Activated naive CD4-positive, alpha-beta T cell treated with anti-CD3 and anti-CD28 coated beads, Interleukin-2, amount 50 U/mL, for 24 hours (primary cell): ENCODE measurements at regions not wholly inside any gene's neighbourhood (a gene's known extent, or its start where the extent isn't known, plus 50 kb on each side); places are given as distances from the start of the nearest gene placed in this dataset.

ENCODE experiments used
- H3K27ac Mint-ChIP-seq: one replicate; pipeline ENCODE4 v1.8.0; 2021; ENCODE audit warnings: mild to moderate bottlenecking, mixed read lengths
- H3K27me3 Mint-ChIP-seq: one replicate; pipeline ENCODE4 v1.8.0; 2021; ENCODE audit warnings: mixed read lengths
- H3K36me3 Mint-ChIP-seq: one replicate; pipeline ENCODE4 v1.8.0; 2021; ENCODE audit warnings: mixed read lengths
- H3K4me1 Mint-ChIP-seq: one replicate; pipeline ENCODE4 v1.8.0; 2021; ENCODE audit warnings: mixed read lengths
- H3K4me3 Mint-ChIP-seq: one replicate; pipeline ENCODE4 v1.8.0; 2021; ENCODE audit warnings: mild to moderate bottlenecking, mixed read lengths
- H3K9me3 Mint-ChIP-seq: one replicate; pipeline ENCODE4 v1.8.0; 2021; ENCODE audit warnings: mixed read lengths

DNA sequence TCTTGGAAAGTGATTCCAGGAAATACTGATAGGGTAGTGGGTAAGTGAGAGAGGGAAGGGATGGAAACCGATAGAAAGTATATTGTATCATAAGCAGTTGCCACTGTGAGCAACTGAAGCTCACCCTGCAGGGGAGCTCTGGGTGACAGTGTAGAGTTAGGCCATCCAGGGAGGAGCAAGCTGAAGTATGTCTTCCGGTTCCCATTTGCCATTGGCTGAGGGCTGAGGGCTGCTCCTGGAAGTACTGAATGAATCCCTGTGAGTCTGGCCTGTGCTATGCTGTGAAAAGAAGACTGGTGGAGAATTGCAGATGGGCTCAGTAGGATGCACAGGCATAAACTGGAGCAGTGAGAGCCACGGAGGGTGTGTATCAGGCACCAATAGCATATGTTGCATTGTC, 348.3 kb downstream of the MFSD1 start:
- no peaks in the 10 kb centered on the region for H3K36me3 Mint-ChIP-seq
- H3K9me3 Mint-ChIP-seq, result no peaks in the 10 kb centered on the region
- H3K27ac Mint-ChIP-seq, result no peak overlapping the region
- no peak overlapping the region for H3K4me3 Mint-ChIP-seq
- no peaks in the 10 kb centered on the region for H3K27me3 Mint-ChIP-seq
- no peaks in the 10 kb centered on the region for H3K4me1 Mint-ChIP-seq

DNA sequence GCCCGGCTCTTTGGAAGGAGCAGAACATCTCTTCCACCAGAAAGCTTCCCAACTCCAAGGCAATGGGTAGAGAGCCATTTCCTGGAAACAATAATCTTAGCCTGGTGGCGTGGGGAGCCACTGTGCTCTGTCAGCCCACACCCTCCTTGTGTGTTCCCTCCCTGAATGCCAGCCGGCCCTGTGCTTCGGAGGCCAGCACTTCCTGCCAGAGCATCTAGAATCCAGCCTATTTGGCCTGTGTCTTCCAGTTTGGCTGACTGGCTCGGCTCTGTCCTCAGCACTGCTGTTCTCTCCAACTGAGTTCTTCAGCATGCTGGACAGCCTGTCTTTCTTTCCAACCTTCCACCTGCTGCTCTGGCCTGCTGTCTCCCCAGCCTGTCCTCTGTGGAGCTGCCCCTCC, 349.3 kb downstream of the MFSD1 start:
- Mint-ChIP-seq H3K27ac (no peak overlapping the region), H3K4me1 (no peaks in the 10 kb centered on the region), H3K9me3 (no peaks in the 10 kb centered on the region), H3K27me3 (no peaks in the 10 kb centered on the region), H3K36me3 (no peaks in the 10 kb centered on the region), H3K4me3 (no peak overlapping the region)

DNA sequence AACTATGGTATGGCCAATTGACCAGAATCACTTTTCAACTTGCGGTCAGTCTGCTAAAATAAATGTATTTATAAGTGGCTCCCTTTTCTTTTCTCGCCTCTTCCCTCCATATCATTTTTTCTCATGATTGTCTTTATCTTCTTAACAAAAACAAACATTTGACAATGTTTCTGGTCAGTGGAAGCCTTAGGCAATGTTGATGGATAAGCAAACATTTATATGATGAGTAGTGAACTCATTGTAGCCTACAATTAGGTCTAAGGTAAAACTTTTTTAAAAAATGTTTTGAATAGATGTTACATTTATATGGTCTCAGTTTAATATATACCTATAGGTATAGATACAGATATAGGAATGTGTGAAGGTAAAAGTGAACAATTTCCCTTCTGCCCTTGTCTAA, 355.4 kb downstream of the MFSD1 start:
- Mint-ChIP-seq H3K9me3 (no peaks in the 10 kb centered on the region), H3K27ac (no peak overlapping the region), H3K4me1 (no peaks in the 10 kb centered on the region), H3K4me3 (no peak overlapping the region), H3K27me3 (no peaks in the 10 kb centered on the region), H3K36me3 (no peaks in the 10 kb centered on the region)

DNA sequence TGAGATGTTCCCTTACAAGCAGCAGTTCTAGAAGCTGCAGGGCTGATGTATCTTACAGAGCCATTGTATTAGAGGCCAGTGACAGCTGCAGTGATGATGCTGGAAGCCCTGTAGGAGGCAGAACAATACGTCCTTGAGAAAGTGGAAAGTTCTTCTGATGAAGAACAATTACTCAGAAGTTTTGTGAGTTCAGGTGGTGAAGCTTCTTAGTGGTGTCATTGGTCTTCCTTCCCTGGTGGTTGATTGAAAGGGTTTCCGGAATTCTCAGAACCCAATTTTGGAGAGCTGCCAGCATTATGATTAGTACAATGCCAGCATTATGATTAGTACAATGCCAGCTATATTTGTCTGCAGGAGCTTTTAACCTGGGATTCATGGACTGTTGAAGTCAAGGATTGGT, 356.4 kb downstream of the MFSD1 start:
- Mint-ChIP-seq H3K4me3 (no peak overlapping the region), H3K9me3 (no peaks in the 10 kb centered on the region), H3K4me1 (no peaks in the 10 kb centered on the region), H3K27me3 (no peaks in the 10 kb centered on the region), H3K36me3 (no peaks in the 10 kb centered on the region), H3K27ac (no peak overlapping the region)

DNA sequence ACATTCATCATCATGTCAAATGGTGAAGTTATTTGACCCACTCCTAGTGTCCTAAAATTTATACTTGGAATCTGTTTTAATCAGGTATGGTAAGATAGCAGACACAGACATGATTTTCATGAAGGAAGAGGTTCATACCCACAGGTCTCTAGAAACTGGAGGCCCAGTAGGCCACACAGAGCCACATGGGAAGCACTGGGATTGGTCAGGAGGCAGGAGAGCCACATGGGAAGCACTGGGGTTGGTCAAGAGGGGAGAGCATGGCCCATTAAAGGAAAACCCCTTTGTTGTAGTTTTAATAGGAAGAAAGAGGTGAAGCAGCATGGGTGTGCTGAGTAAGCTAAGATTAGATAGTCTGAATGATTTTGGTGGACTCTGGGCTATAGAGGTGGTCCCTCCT, 356.9 kb downstream of the MFSD1 start:
- Mint-ChIP-seq H3K4me1 (no peaks in the 10 kb centered on the region), H3K36me3 (no peaks in the 10 kb centered on the region), H3K4me3 (no peak overlapping the region), H3K27ac (no peak overlapping the region), H3K27me3 (no peaks in the 10 kb centered on the region), H3K9me3 (no peaks in the 10 kb centered on the region)

DNA sequence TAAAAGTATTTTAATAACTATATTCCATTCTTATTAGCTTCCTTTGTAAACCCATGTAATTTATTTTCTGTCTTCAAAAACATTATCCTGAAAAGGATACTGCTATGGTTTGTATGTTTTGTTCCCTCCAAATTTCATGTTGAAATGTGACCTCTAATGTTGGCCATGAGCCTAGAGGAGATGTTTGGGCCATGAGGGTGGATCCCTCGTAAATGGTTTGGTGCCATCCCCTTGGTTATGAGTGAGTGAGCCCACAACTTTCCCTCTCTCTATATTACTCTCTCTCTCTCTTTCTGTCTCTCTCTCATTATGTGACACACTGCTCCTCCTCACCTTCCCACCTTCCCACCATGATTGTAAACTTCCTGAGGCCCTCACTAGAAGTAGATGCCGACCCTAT, 357.7 kb downstream of the MFSD1 start:
- H3K27ac Mint-ChIP-seq, result no peak overlapping the region
- H3K4me1 Mint-ChIP-seq, result no peaks in the 10 kb centered on the region
- H3K9me3 Mint-ChIP-seq, result no peaks in the 10 kb centered on the region
- no peaks in the 10 kb centered on the region for H3K36me3 Mint-ChIP-seq
- no peak overlapping the region for H3K4me3 Mint-ChIP-seq
- H3K27me3 Mint-ChIP-seq, result no peaks in the 10 kb centered on the region

DNA sequence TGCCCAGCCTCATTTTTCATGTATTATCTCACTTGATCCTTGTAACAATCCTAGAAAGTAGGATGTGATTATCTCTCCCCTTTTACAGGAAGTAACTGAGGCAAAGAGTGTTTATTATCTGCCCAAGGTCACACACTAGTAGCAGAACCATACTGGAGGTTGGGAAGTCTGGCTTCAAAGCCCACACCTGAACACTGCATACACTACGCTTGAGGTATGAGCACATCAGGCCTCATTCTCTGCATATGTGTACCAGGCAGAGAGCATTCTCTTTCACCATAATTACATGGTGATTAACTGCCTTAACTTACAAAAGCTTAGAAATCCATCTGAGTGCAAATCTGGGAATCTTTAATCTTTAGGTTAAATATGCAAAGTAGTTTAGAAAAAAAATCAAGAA, 361.8 kb downstream of the MFSD1 start:
- Mint-ChIP-seq H3K4me3 (no peak overlapping the region), H3K4me1 (no peaks in the 10 kb centered on the region), H3K36me3 (no peaks in the 10 kb centered on the region), H3K27me3 (no peaks in the 10 kb centered on the region), H3K27ac (no peak overlapping the region), H3K9me3 (no peaks in the 10 kb centered on the region)

DNA sequence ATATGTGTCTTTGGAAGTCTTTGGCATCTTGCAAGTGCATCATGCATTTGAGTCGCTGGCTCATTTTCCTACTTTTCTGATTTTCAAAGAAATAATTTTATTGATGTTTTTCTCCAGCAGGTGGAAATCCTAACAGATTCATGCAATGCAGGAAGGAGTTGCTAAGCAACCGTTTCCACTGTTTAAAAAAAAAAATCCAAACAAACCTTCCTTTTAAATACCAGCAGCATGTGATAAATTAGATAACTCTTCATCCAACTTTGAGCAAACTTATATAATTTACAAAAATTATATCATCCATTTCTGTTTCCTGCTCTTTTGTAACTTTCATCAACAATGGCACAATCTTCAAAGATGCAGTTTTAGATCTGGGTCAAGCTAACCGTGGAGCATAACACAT, 364.1 kb downstream of the MFSD1 start:
- Mint-ChIP-seq H3K4me3 (no peak overlapping the region), H3K27me3 (no peaks in the 10 kb centered on the region), H3K27ac (no peak overlapping the region), H3K4me1 (no peaks in the 10 kb centered on the region), H3K36me3 (no peaks in the 10 kb centered on the region), H3K9me3 (no peaks in the 10 kb centered on the region)

DNA sequence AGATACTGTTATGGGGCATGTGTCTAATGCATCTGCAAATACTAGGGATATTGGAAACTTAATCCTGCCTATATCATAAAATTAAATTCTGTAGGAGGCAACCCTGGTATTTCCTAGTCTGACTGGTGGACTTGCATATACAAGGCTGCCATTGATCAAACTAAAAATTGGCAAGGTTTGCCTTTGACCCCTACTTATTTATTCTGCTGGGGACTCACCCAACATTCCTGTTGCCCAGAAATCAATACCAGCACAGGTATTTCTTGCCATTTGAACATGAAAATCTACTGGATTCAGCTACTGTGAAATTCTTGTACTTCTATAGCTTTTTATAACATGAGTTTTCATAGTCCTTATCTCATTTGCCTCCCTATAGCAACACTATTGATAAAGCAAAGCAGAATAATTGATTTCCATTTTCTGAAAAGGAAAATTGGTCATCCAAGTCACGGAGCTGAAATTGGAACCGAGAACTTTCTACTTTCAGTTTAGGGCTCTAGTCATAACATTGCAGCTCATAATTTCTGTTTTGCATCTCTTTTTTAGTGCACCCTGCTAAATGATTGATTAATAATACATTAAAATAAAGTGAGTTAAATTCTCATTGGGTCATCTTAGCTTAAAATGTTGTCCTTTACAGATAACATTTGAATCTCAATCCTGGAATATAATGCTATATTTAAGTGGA, 365.2 kb downstream of the MFSD1 start:
- Mint-ChIP-seq H3K4me3 (no peak overlapping the region), H3K9me3 (no peaks in the 10 kb centered on the region), H3K27ac (no peak overlapping the region), H3K36me3 (no peaks in the 10 kb centered on the region), H3K27me3 (no peaks in the 10 kb centered on the region), H3K4me1 (no peaks in the 10 kb centered on the region)

DNA sequence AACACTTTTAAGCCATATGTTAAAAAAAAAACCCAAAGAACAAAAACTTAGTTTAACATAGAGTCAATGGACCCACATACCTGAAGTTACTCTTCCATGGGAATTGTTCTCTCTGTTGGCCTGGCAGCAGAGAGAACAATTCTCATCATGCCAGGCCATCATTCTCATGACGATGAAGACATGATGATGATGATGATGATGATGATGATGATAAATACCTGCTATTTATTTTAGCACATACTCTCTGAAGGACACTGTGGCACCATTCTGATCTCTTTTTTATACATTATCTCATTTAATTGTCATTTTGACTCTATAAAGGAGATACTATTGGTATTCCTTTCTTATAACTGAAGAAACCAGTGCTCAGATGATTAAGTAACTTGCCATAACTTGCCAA, 366.9 kb downstream of the MFSD1 start:
- H3K9me3 Mint-ChIP-seq, result no peaks in the 10 kb centered on the region
- no peaks in the 10 kb centered on the region for H3K27me3 Mint-ChIP-seq
- no peaks in the 10 kb centered on the region for H3K36me3 Mint-ChIP-seq
- H3K4me1 Mint-ChIP-seq, result no peaks in the 10 kb centered on the region
- H3K27ac Mint-ChIP-seq, result no peak overlapping the region
- no peak overlapping the region for H3K4me3 Mint-ChIP-seq

DNA sequence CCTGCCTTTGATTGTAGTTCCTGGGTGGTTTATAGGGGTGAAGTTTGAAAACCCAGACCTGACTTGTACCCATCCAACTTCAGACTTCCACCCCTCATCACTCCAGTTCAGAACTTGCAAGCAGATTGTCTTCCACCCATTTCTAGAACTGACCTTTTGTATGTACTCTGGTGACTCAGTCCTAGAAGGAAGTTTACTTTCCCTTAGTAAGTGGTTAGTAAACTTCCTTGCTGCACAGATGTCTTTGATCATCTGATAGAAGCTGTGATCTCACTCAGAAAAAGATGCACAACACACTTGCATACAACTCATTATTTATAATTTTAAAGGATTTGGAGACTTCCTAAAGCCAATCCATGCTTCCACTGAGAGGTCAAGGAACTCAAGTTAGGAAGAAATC, 368.0 kb downstream of the MFSD1 start:
- H3K9me3 Mint-ChIP-seq, result no peaks in the 10 kb centered on the region
- no peaks in the 10 kb centered on the region for H3K4me1 Mint-ChIP-seq
- H3K36me3 Mint-ChIP-seq, result no peaks in the 10 kb centered on the region
- H3K27me3 Mint-ChIP-seq, result no peaks in the 10 kb centered on the region
- H3K4me3 Mint-ChIP-seq, result no peak overlapping the region
- no peak overlapping the region for H3K27ac Mint-ChIP-seq

DNA sequence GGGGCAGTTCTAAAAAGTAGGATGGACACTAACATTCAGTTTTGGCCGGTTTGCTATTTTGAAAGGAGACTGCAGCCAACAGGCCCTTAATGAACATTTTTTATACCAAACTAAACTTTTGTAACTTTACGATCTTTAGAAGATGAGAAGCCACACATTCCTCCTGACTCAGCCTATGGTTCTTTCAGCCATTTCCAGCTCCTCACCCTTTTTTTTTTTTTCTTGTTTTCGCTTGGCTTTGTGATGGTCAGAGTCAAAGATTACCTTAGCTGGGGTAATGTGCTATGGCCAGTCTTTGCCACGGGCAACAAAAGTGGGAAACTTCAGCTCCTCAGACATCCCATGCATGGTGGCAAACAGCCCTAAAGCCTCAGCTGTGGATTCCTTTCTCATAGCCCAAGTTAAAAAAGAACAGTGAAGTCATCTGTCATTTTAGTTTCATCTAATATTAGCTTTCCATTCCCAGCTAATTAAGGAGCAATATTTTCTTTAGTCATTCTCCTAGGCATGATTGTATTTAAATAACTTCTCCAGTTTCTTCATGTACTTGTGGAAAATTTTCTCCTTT, 368.7 kb downstream of the MFSD1 start:
- H3K27ac Mint-ChIP-seq, result no peak overlapping the region
- H3K4me1 Mint-ChIP-seq, result no peaks in the 10 kb centered on the region
- H3K27me3 Mint-ChIP-seq, result no peaks in the 10 kb centered on the region
- H3K36me3 Mint-ChIP-seq, result no peaks in the 10 kb centered on the region
- H3K4me3 Mint-ChIP-seq, result no peak overlapping the region
- no peaks in the 10 kb centered on the region for H3K9me3 Mint-ChIP-seq

DNA sequence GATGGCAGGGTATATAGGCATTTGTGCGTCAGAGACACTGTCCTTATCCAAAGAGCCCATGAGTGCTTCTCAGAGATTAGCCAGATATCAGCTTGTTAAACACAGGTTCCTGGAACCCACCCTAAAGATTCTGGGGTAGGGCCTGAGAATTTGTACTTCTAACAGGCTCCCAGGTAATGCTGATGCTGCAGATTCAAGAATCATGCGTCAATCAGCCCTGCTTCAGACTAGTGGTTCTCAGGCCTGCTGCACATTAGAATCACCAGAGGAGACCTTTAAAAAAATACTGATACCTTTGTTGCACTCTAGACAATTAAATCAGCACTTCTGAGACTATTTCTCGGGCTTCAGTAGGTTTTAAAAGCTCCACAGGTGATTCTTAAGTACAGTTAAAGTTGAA, 369.5 kb downstream of the MFSD1 start:
- H3K4me1 Mint-ChIP-seq, result no peaks in the 10 kb centered on the region
- H3K4me3 Mint-ChIP-seq, result no peak overlapping the region
- no peak overlapping the region for H3K27ac Mint-ChIP-seq
- no peaks in the 10 kb centered on the region for H3K9me3 Mint-ChIP-seq
- no peaks in the 10 kb centered on the region for H3K36me3 Mint-ChIP-seq
- no peaks in the 10 kb centered on the region for H3K27me3 Mint-ChIP-seq

DNA sequence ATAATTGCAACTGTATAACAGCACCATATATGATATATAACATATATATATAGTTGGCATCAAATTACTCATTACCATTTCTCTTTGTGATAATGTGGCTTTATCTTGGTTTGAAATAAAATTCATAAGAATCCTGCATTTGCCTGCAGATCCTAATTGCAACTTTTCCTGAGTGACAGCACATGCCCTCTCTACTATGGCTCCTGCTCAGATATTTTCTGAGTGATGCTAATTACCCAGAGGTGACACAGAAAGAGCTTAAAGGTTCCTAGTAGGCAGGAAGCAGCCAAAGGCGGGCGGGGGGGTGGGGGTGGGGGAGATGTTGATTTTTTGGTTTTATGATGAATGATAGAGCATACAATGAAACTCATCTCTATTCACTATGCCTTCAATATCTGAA, 370.6 kb downstream of the MFSD1 start:
- no peaks in the 10 kb centered on the region for H3K4me1 Mint-ChIP-seq
- no peak overlapping the region for H3K4me3 Mint-ChIP-seq
- no peaks in the 10 kb centered on the region for H3K9me3 Mint-ChIP-seq
- H3K27ac Mint-ChIP-seq, result no peak overlapping the region
- no peaks in the 10 kb centered on the region for H3K36me3 Mint-ChIP-seq
- no peaks in the 10 kb centered on the region for H3K27me3 Mint-ChIP-seq

DNA sequence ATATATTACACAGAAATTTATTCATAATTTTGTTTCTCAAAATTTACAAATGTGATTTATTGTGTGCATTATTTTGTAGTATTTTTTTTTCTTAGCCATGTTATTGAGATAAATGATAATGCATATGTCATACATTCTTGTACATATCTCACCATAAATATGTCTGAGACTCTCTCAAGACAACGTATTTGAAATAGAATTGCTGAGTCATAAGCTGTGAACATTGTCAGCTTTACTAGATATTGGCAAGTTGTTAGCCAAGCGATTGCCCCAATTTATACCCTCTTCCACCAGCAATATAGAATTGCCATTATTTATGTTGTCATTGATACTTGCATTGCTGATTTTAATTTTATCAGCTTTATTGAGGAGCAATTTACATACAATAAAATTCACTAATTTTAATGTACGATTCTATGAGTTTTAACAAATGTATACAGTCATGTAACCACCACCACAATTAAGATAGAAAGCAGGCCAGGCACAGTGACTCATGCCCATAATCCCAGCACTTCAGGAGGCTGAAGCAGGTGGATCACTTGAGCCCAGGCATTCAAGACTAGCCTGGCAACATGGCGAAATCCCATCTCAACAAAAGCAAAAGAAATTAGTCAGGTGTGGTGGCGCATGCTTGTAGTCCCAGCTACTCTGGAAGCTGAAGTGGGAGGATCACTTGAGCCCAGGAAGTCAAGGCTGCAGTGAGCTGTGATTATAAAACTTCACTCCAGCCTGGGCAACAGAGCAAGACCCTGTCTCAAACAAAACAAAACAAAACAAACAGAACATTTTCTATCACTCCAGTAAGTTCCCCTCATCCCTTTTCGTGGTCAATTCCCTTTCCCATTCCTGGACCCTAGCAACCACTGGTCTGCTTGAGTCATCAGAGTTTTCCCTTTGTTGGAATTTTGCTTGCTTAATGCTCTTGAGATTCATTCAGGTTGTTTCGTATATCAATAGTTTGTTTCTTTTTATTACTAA, 373.1 kb downstream of the MFSD1 start:
- no peak overlapping the region for H3K27ac Mint-ChIP-seq
- H3K27me3 Mint-ChIP-seq, result no peaks in the 10 kb centered on the region
- no peaks in the 10 kb centered on the region for H3K9me3 Mint-ChIP-seq
- H3K4me3 Mint-ChIP-seq, result no peak overlapping the region
- H3K4me1 Mint-ChIP-seq, result no peaks in the 10 kb centered on the region
- no peaks in the 10 kb centered on the region for H3K36me3 Mint-ChIP-seq

DNA sequence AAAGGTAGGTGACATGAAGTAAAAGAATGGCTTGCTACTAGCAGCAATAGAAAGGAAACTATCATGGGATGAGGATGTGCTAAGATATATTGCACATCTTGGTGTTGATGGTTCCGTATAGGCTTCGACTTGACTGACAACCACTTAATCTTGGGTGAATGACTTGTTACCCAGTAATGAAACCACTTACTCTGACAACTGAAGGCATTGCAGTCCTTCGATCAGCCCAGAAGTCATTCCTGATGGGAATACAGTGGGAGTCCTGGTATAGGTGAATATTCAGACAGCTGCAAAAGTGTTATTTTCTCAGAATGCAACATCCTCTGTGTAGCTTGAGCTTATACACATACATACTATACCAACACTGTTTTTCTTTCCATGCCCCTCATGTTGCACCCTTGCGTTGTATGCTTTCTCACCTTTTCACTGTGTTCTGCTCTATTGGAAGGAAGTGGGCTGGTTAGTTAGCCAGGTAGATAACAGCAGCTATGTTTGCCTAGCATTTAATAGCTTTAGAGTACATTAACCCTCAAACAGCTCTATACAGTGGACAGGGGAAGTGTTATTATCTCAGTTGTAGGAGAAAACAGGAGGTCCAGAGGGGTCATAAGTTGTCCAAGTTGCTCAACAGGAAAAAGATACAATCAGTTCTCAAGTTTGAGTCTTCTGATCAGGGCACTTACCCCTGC, 376.5 kb downstream of the MFSD1 start:
- Mint-ChIP-seq H3K36me3 (no peaks in the 10 kb centered on the region), H3K9me3 (no peaks in the 10 kb centered on the region), H3K4me3 (no peak overlapping the region), H3K27me3 (no peaks in the 10 kb centered on the region), H3K4me1 (no peaks in the 10 kb centered on the region), H3K27ac (no peak overlapping the region)
